GM23248 (cell line): ENCODE measurements at regions not wholly inside any gene's neighbourhood (a gene's known extent, or its start where the extent isn't known, plus 50 kb on each side); places are given as distances from the start of the nearest gene placed in this dataset.

Experiments used
- DNase-seq: peaks from one replicate; pipeline ENCODE4 v3.0.0-alpha.2; 2015
- H2AFZ ChIP-seq: fragments of 200-600 bp; sonication (generic); 2 replicates; pipeline ENCODE4 v1.6.1; 2016; ENCODE audit warnings: antibody characterized with exemption
- H3F3A ChIP-seq: fragments of 200-600 bp; sonication (generic); 2 replicates; pipeline ENCODE4 v1.6.1; 2016; ENCODE audit warnings: mild to moderate bottlenecking, antibody characterized with exemption, mixed run types; ENCODE audit not compliant: insufficient read depth
- H3K27ac ChIP-seq: fragments of 200-600 bp; sonication (generic); 2 replicates; pipeline ENCODE4 v1.5.1; 2016; ENCODE audit warnings: mild to moderate bottlenecking
- H3K27me3 ChIP-seq: fragments of 200-600 bp; sonication (generic); replicated peaks from 2 replicates; pipeline ENCODE4 v1.6.1; 2016; ENCODE audit warnings: mild to moderate bottlenecking; ENCODE audit not compliant: insufficient read depth
- H3K36me3 ChIP-seq: fragments of 200-600 bp; sonication (generic); 2 replicates; pipeline ENCODE4 v1.6.1; 2016; ENCODE audit warnings: low read depth, mild to moderate bottlenecking
- H3K4me1 ChIP-seq: fragments of 200-600 bp; sonication (generic); 2 replicates; pipeline ENCODE4 v1.6.1; 2016; ENCODE audit warnings: mild to moderate bottlenecking; ENCODE audit not compliant: insufficient read depth
- H3K4me2 ChIP-seq: fragments of 200-600 bp; sonication (generic); one replicate; pipeline ENCODE4 v1.6.1; 2016; ENCODE audit warnings: mild to moderate bottlenecking; ENCODE audit not compliant: unreplicated experiment
- H3K4me3 ChIP-seq: fragments of 200-600 bp; sonication (generic); 2 replicates; pipeline ENCODE4 v1.5.1; 2016; ENCODE audit warnings: mild to moderate bottlenecking
- H3K79me2 ChIP-seq: fragments of 200-600 bp; sonication (generic); 2 replicates; pipeline ENCODE4 v1.6.1; 2016; ENCODE audit warnings: mild to moderate bottlenecking; ENCODE audit not compliant: insufficient read depth
- H3K9ac ChIP-seq: fragments of 200-600 bp; sonication (generic); 2 replicates; pipeline ENCODE4 v1.6.1; 2016; ENCODE audit warnings: mild to moderate bottlenecking
- H3K9me2 ChIP-seq: fragments of 200-600 bp; sonication (generic); 2 replicates; pipeline ENCODE4 v1.6.1; 2016; ENCODE audit warnings: mixed run types, mild to moderate bottlenecking, moderate library complexity; ENCODE audit not compliant: insufficient read depth
- H3K9me3 ChIP-seq: fragments of 200-600 bp; sonication (generic); one replicate; pipeline ENCODE4 v1.6.1; 2017; ENCODE audit warnings: low read depth
- H4K20me1 ChIP-seq: fragments of 200-600 bp; sonication (generic); 2 replicates; pipeline ENCODE4 v1.6.0; 2016; ENCODE audit not compliant: insufficient read depth
- EZH2 ChIP-seq: fragments of 200-600 bp; sonication (generic); IDR thresholded peaks from 2 replicates; pipeline ENCODE4 v1.6.1; 2018; ENCODE audit warnings: antibody characterized with exemption, mild to moderate bottlenecking; ENCODE audit not compliant: insufficient read depth, poor library complexity, severe bottlenecking
- EZH2phosphoT487 ChIP-seq: fragments of 200-600 bp; sonication (generic); IDR thresholded peaks from 2 replicates; pipeline ENCODE4 v1.6.1; 2018; ENCODE audit warnings: antibody characterized with exemption, moderate library complexity, mild to moderate bottlenecking, low read depth; ENCODE audit not compliant: insufficient read depth
- WGBS, 2 experiments: methylation state at CpG; one replicate each; pipeline ENCODE4 v1.1.6; 2015 to 2017; ENCODE audit warnings: low lambda C conversion rate in 2 of 2, low coverage in 1 of 2; ENCODE audit errors: missing lambda C conversion rate in 2 of 2; 5-methylcytosine and 5-hydroxymethylcytosine counted together
- in situ Hi-C: fragments of 300-500 bp; cut with MboI; formaldehyde crosslinking; loops from 2 replicates; pipeline ENCODE4 v1.15.0; 2020

- DNase-seq: no peak
- H3K4me1 ChIP-seq: 0 out of 2 replicates have a peak, but pooled peaks cover 8% of the 10 kb centered on the region
- no peaks in the 10 kb centered on the region for H4K20me1 ChIP-seq
- no peak overlapping the region for H3K4me3 ChIP-seq
- in situ Hi-C loops: loop anchor here (25.0 kb wide), 1 partner anchor 1264 kb away; no protein-coding TSS in a partner anchor
- no peaks in the 10 kb centered on the region for H3F3A ChIP-seq
- TF ChIP-seq EZH2phosphoT487: no peak
- no peak for TF ChIP-seq EZH2
- no peak overlapping the region for H2AFZ ChIP-seq
- H3K9me2 ChIP-seq: no peaks in the 10 kb centered on the region
- H3K4me2 ChIP-seq: no peak overlapping the region
- WGBS, 2 experiments: 49 to 59% methylated on average over 4 of the region's 4 CpGs
- no peak overlapping the region for H3K9ac ChIP-seq
- no peaks in the 10 kb centered on the region for H3K36me3 ChIP-seq
- H3K79me2 ChIP-seq: no peaks in the 10 kb centered on the region
- no peaks in the 10 kb centered on the region for H3K27me3 ChIP-seq
- H3K27ac ChIP-seq: no peak overlapping the region
- H3K9me3 ChIP-seq: no peaks in the 10 kb centered on the region
Measured at GRCh38 chr6:18598551-18599264, 211.6 kb downstream of the RNF144B start.

- no peak overlapping the region for H3K9ac ChIP-seq
Measured at GRCh38 chr6:18600255-18600654, 213.1 kb downstream of the RNF144B start.

GRCh38 chr6:18601516-18602020 lies 214.4 kb downstream of the RNF144B start:
- H3K4me3 ChIP-seq: no peak overlapping the region
- no peak overlapping the region for H3K4me2 ChIP-seq
- peaks cover 3% of the 10 kb centered on the region; the same call in 1 of the 2 replicates for H3K27me3 ChIP-seq
- H3K9me3 ChIP-seq: no peaks in the 10 kb centered on the region
- no peak overlapping the region for H2AFZ ChIP-seq
- H3K36me3 ChIP-seq: no peaks in the 10 kb centered on the region
- in situ Hi-C loops: no loop called here
- no peaks in the 10 kb centered on the region for H4K20me1 ChIP-seq
- WGBS, 2 experiments: 72 to 83% methylated on average over 5 of the region's 5 CpGs
- DNase-seq: no peak
- H3K27ac ChIP-seq: no peak overlapping the region
- no peak overlapping the region for H3K9ac ChIP-seq
- no peaks in the 10 kb centered on the region for H3F3A ChIP-seq
- H3K9me2 ChIP-seq: no peaks in the 10 kb centered on the region
- H3K4me1 ChIP-seq: no peaks in the 10 kb centered on the region
- TF ChIP-seq EZH2phosphoT487: no peak
- no peak for TF ChIP-seq EZH2
- no peaks in the 10 kb centered on the region for H3K79me2 ChIP-seq

More at GRCh38 chr6:18600255-18600654, 213.1 kb downstream of the RNF144B start:
- Histone ChIP-seq H3K36me3 (no peaks in the 10 kb centered on the region), H4K20me1 (no peaks in the 10 kb centered on the region), H3K79me2 (no peaks in the 10 kb centered on the region), H3F3A (no peaks in the 10 kb centered on the region), H3K9me2 (no peaks in the 10 kb centered on the region), H3K27me3 (no peaks in the 10 kb centered on the region; the same call in 1 of the 2 replicates), H3K9me3 (no peaks in the 10 kb centered on the region), H3K4me3 (no peak overlapping the region), H3K4me2 (no peak overlapping the region), H2AFZ (no peak overlapping the region), H3K27ac (no peak overlapping the region), H3K4me1 (0 out of 2 replicates have a peak, but pooled peaks cover 8% of the 10 kb centered on the region)
- DNase-seq: no peak
- TF ChIP-seq EZH2 (no peak), EZH2phosphoT487 (no peak)
- in situ Hi-C loops: no loop called here
- WGBS, 2 experiments: 53 to 70% methylated on average over 2 of the region's 2 CpGs

GRCh38 chr6:18602931-18603330 lies 215.8 kb downstream of the RNF144B start:
- Histone ChIP-seq H3F3A (no peaks in the 10 kb centered on the region), H3K4me2 (no peak overlapping the region), H2AFZ (no peak overlapping the region), H3K4me3 (no peak overlapping the region), H3K9ac (no peak overlapping the region), H3K79me2 (no peaks in the 10 kb centered on the region), H3K27ac (no peak overlapping the region), H3K36me3 (no peaks in the 10 kb centered on the region), H3K9me2 (no peaks in the 10 kb centered on the region), H3K9me3 (no peaks in the 10 kb centered on the region), H3K4me1 (no peaks in the 10 kb centered on the region), H4K20me1 (no peaks in the 10 kb centered on the region), H3K27me3 (peaks cover 3% of the 10 kb centered on the region; the same call in 1 of the 2 replicates)
- DNase-seq: no peak
- TF ChIP-seq EZH2 (no peak), EZH2phosphoT487 (no peak)
- WGBS, 2 experiments: 98 to 100% methylated on average over 2 of the region's 2 CpGs
- in situ Hi-C loops: no loop called here
